ENCODE measurements at regions not wholly inside any gene's neighbourhood (a gene's known extent, or its start where the extent isn't known, plus 50 kb on each side); places are given as distances from the start of the nearest gene placed in this dataset.

GRCh38 chr15:93246266-93247242, 157.5 kb upstream of the RGMA start:
- peak; percentile 69 for DNase-seq

DNA sequence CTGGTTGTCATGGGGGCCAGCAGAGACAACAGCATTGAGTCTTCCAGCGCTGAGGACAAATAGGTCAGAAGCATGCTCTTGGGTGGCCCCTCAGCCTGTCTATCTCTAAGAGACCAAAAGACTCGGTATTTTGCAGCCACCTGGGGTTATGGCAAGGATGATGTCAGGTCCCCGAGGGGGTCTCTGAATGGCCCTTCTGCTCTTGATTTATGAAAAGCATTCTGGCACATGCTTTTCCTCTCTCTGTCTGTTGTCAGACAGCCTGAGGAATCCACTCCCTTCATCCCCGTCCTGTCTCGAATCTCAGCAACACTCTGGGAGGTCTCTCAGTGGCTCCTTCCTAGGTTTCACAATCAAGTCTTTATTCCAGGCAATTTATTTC, 156.6 kb upstream of the RGMA start:
- DNase-seq, result no peak

DNA sequence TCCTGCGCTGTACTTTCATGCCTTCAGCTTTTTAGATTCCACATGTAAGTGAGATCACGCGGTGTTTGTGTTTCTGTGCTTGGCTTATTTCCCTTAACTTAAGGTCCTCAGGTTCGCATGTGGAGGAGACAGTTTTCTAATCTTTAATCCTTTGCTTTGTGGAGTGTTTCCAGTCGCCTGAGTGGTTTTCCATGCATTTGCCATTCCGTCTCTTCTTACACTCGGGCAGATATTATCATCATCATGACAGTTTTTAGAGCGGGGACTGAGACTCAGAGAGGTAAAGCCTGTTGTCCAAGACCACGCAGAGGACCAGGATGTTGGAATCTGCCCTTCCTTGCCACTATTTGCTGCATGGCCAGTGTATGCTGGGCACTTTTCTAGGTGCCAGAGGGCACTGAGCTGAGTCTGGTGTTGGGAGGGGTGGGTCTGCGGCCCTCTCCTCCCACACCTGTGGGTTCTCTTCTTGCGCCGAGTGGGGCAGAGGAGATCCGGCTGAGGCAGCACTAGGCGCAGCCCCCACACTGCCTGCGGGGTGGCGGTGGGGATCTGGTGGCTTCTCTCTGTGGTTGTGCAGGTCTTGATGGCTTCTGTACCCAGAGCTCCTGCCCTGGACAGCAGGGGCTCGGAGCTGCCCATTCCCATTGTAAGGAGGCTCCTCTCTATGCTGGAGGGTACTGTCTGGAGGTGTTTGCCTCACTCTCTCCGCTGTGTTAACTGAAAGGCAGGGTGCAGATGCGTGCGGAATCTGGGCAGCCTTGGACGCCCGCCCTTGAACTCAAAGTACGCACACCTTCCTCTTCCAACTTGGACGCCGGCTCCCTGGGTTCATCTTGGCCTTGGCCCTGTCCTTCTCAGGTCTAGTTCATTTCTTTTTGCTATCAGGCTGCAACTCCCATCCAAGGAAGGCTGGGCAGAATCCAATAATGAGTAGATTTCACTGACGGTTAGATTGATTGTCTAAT, 156.0 kb upstream of the RGMA start:
- no peak for DNase-seq

- no peak for DNase-seq
Observed at GRCh38 chr15:93243573-93243972, 154.6 kb upstream of the RGMA start.

GRCh38 chr15:93241696-93242585, 152.9 kb upstream of the RGMA start:
- no peak for DNase-seq

DNA sequence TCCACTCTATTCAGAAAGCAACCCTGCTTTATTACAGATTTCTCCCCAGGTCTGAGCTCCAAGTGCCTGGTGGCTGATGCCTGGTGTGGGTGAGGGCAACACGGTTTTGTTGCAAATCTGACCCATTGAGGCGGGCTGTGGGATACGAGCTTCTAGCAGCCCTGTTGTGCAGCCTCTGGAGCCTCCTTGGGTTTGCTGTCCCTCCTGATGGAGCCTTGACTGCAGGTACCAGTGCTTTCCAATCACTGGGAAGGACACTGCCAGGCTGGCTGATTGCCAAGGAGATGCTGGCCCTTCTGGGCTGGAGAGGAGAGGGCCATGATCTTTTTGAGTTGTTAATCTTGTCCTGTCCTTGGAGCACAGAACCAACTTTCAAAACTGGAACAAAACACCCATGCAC, 151.0 kb upstream of the RGMA start:
- no peak for DNase-seq

DNA sequence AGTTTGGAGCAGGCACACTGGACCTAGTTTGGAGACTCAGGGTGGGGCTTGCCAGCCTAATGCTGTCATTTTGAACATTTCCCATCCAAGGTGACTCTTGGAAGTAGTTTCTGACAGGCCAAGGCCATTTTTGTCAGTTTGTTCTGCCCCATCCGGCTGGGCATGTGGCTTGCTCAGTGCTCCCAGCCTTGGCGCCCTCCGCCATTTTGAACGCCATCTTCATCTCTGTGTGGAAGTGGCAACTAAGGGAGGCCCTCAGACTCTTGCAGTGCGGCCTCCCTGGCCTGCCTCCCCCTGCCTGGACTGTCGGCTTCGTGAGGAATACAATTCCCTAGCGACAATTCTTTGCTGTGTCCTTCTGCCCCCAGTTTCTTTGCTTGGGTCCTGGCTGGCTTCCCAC, 150.6 kb upstream of the RGMA start:
- no peak for DNase-seq

- DNase-seq, result no peak
Observed at GRCh38 chr15:93238641-93239040, 149.6 kb upstream of the RGMA start.

DNA sequence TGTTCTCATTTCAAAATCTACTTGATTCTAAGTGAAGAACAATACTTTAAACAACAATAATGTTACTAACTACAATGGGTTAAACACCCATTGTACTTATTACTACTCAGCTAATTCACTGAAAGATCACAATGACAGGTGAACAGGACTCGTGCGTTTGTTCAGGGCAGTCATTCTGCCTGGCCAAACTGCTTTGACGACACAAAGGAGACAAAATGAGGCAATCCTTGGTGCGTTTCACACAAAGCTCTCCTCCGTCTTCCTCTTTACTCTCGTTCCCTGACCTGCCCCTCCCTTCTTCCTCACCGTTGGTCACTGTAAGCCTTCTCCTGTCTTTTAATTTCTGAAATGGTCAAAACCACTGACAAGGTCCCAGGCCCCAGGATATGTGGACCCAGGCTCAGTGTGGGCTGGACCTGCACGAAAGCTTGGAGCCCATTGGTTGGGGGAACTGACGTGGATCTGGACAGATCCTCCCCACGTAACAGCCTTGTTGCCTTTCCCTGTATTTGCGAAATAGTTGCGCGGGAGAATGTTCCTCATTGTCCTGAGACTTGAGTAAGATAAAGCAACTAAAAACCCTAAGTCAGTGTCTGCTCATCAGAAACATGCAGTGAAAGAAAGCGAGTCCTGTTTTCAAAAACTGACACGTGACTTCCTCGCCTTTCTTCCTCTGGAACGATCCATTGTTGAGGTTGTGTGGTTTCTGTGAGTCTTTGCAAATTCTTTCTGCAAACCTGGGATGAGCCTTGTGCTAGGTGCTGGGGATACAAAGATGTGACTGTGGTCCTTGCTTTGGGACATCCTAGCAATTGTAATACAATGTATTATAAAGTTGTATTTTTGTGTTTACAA, 147.1 kb upstream of the RGMA start:
- no peak for DNase-seq

- DNase-seq, result no peak
Observed at GRCh38 chr15:93235269-93235668, 146.3 kb upstream of the RGMA start.

DNA sequence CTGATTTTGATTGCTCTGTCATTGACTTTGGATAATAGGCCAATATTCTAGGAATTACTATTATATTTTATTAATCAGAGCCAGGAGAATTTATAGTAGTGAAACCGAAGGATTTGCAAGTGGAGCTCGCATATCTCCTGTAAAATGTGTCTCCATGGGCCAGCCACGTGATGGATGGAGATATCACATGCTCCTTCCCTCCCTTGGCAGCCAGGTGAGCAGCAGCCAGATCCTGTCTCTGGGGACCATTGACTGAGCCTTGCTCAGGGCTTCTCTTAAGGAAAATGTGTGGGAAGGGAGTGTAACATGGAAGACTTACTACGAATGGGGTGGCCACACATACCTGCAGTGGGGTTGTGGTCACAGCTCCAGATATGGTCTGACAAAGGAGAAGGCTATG, 144.7 kb upstream of the RGMA start:
- no peak for DNase-seq

- DNase-seq, result no peak
Observed at GRCh38 chr15:93232845-93233244, 143.8 kb upstream of the RGMA start.

GRCh38 chr15:93231994-93232393, 143.0 kb upstream of the RGMA start:
- DNase-seq, result no peak

- DNase-seq, result no peak
Observed at GRCh38 chr15:93231261-93231925, 142.4 kb upstream of the RGMA start.

- DNase-seq, result no peak
Observed at GRCh38 chr15:93228546-93228945, 139.5 kb upstream of the RGMA start.

DNA sequence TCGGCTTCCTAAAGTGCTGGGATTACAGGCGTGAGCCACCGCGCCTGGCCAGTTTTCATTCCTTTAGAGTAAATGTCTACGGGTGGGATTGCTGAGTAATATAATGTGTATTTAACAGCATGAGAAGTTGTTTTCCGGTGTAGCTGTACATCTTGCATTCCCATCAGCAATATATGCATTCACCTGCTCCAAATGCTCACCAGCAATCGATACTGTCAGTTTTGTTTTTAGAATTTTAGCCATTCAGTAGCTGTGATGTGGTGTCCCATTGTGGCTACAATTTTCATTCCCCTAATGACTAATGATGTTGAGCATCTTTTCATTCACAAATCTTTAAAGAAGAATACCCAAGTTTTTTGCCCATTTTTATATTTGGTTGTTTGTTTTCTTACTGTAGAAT, 134.8 kb upstream of the RGMA start:
- no peak for DNase-seq

DNA sequence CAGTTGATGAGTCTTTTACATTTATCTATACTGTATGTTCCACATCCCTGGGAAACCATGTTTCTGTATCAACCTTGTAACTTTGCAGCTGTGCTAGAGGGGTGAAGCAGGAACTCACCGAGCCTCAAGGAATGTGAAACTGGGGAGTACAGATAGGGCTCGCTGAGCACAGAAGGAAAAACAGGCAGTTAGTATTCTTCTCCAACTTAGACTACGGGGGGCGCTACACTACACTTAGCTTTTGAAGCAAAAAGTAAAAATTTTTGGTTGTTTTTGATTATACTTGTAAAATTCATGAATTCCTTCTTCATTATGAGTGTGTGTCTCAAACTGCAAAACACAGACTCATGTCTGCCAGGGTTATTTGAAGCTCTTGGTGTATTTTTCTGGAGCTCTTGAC, 132.7 kb upstream of the RGMA start:
- DNase-seq, result no peak

GRCh38 chr15:93219859-93220420, 130.9 kb upstream of the RGMA start:
- DNase-seq, result no peak

- no peak for DNase-seq
Observed at GRCh38 chr15:93217343-93217742, 128.3 kb upstream of the RGMA start.

DNA sequence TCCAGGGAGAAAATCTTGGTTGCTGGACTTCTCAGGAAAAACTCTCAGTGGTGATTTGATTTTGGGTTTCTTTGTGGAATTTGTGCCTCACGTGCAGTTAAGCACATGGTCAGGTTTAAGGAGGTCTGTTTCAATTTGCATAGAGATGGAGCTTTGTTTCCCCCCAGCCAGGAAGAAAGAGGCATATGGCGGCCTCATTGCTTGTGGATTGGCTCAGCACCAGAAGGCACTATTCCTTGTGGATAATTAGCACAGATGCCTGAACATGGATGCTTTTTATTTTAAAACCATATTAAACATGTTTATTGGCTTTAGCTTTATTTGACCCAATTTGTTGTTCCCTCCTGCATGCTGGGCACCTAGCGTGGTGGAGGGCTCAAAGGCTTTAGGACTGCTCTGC, 125.1 kb upstream of the RGMA start:
- DNase-seq, result no peak

- DNase-seq, result no peak
Observed at GRCh38 chr15:93213281-93213680, 124.3 kb upstream of the RGMA start.

Data from NCI-H2227 treated with DMSO at 0.1 percent for 48 hours (cell line).